ENCODE measurements at regions not wholly inside any gene's neighbourhood (a gene's known extent, or its start where the extent isn't known, plus 50 kb on each side); places are given as distances from the start of the nearest gene placed in this dataset.
"Not testable (repeated sequence)": the region's sequence is repeated elsewhere in the genome, so short reads cannot be mapped to it uniquely, and the experiment has no call there.

DNA sequence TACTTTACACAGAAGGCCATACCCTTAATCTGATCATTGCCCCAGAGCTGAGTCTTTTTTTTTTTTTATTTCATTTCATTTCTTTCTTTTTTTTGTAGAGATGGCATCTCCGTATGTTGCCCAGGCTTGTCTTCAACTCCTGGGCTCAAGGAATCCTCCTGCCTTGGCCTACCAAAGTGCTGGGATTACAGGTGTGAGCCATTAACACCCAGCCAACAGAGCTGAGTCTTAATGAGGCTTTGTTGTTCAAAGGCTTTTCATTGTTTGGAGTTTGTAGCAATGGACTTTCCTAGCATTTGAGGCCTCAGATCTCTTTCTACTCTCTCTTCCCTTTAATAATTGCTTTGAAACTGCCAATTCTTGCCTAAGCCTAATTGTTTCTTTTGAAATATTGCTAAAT lies 176.5 kb upstream of the FBN2 start:
- Histone ChIP-seq H3K27ac (ENCODE audit: low read length) (no peak overlapping the region), H3K4me1 (ENCODE audit: control insufficient read depth, insufficient read depth, low read length) (no peaks in the 10 kb centered on the region), H3K36me3 (ENCODE audit: control insufficient read depth, insufficient read depth, low read length) (no peaks in the 10 kb centered on the region), H3K27me3 (ENCODE audit: control insufficient read depth, insufficient read depth, low read length) (no peaks in the 10 kb centered on the region), H3K4me3 (ENCODE audit: low read depth in 2 of 2, low read length in 2 of 2) (no peak overlapping the region), H3K9me3 (ENCODE audit: control insufficient read depth, insufficient read depth, low read depth, low read length) (no peaks in the 10 kb centered on the region)
- CTCF ChIA-PET, result no interaction called here
- TF ChIP-seq REST (IDR thresholded peaks at IDR 0.05; ENCODE audit: insufficient read depth in 1 of 2, low read depth in 2 of 2, low read length in 1 of 2) (no peak), TCF7L2 (IDR thresholded peaks at IDR 0.05; ENCODE audit: low read depth, low read length) (no peak)
- TF ChIP-seq, protein P1, sequence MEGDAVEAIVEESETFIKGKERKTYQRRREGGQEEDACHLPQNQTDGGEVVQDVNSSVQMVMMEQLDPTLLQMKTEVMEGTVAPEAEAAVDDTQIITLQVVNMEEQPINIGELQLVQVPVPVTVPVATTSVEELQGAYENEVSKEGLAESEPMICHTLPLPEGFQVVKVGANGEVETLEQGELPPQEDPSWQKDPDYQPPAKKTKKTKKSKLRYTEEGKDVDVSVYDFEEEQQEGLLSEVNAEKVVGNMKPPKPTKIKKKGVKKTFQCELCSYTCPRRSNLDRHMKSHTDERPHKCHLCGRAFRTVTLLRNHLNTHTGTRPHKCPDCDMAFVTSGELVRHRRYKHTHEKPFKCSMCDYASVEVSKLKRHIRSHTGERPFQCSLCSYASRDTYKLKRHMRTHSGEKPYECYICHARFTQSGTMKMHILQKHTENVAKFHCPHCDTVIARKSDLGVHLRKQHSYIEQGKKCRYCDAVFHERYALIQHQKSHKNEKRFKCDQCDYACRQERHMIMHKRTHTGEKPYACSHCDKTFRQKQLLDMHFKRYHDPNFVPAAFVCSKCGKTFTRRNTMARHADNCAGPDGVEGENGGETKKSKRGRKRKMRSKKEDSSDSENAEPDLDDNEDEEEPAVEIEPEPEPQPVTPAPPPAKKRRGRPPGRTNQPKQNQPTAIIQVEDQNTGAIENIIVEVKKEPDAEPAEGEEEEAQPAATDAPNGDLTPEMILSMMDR (IDR thresholded peaks at IDR 0.05), result no peak
- no peak for ATAC-seq
- DNase-seq (ENCODE audit: low read depth, low spot score), result no peak
- POLR2A ChIA-PET, result no interaction called here
- intact Hi-C loops (cut with micrococcal nuclease; ENCODE audit: unreplicated experiment), result no loop called here
- no TSS peak for BruUV-seq (replicated peaks)
- in situ Hi-C loops (cut with HindIII; ENCODE audit: low pct_unique_long_range_greater_than_20kb, low sequenced_read_pairs), result no loop called here

DNA sequence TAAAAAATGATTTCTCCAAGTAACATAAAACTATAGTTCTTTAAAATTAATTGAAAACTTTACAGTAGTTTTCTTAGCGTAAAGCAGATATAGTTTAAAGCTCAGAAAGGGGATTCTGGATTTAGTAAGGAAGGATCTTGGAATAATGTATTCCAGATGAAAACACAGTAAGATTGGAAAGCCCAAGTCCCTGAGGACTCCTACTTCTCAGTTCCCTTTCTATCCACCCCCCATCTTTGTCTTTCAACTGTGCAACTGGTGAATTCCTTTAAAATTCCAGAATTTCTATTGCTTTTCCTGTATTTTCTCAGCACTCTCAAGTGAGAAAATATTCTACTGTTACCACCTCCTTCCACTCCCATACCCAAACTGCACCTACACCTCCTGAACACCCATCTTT lies 184.5 kb upstream of the FBN2 start:
- intact Hi-C loops (cut with micrococcal nuclease; ENCODE audit: unreplicated experiment) (no loop called here), in situ Hi-C loops (cut with HindIII; ENCODE audit: low pct_unique_long_range_greater_than_20kb, low sequenced_read_pairs) (no loop called here)
- Histone ChIP-seq H3K4me1 (ENCODE audit: control insufficient read depth, insufficient read depth, low read length) (no peaks in the 10 kb centered on the region), H3K4me3 (ENCODE audit: low read depth in 2 of 2, low read length in 2 of 2) (no peak overlapping the region), H3K27me3 (ENCODE audit: control insufficient read depth, insufficient read depth, low read length) (no peaks in the 10 kb centered on the region), H3K27ac (ENCODE audit: low read length) (no peak overlapping the region), H3K9me3 (ENCODE audit: control insufficient read depth, insufficient read depth, low read depth, low read length) (no peaks in the 10 kb centered on the region), H3K36me3 (ENCODE audit: control insufficient read depth, insufficient read depth, low read length) (no peaks in the 10 kb centered on the region)
- ATAC-seq (no peak), DNase-seq (ENCODE audit: low read depth, low spot score) (no peak)
- CTCF ChIA-PET, result no interaction called here
- TF ChIP-seq, protein P1 (IDR thresholded peaks at IDR 0.05), result no peak
- TF ChIP-seq TCF7L2 (IDR thresholded peaks at IDR 0.05; ENCODE audit: low read depth, low read length) (no peak), SIN3A (IDR thresholded peaks at IDR 0.05; ENCODE audit: borderline replicate concordance, insufficient read depth, low read depth, low read length) (no peak), POLR2AphosphoS5 (IDR thresholded peaks at IDR 0.05; ENCODE audit: low read depth, low read length) (no peak), REST (IDR thresholded peaks at IDR 0.05; ENCODE audit: insufficient read depth in 1 of 2, low read depth in 2 of 2, low read length in 1 of 2) (no peak)
- POLR2A ChIA-PET, result no interaction called here
- BruUV-seq (replicated peaks), result no TSS peak

DNA sequence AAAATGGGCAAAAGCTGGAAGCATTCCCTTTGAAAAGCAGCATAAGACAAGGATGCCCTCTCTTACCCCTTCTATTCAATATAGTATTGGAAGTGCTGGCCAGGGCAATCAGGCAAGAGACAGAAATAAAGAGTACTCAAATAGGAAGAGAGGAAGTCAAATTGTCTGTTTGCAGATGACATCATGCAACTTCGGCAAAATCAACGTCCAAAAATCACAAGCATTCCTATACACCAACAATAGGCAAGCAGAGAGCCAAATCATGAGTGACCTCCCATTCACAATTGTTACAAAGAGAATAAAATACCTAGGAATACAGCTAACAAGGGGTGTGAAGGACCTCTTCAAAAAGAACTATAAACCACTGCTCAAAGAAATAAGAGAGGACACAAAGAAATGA lies 192.0 kb upstream of the FBN2 start:
- ATAC-seq; H3K27ac ChIP-seq (ENCODE audit: low read length); DNase-seq (ENCODE audit: low read depth, low spot score); H3K9me3 ChIP-seq (ENCODE audit: control insufficient read depth, insufficient read depth, low read depth, low read length); H3K27me3 ChIP-seq (ENCODE audit: control insufficient read depth, insufficient read depth, low read length); H3K36me3 ChIP-seq (ENCODE audit: control insufficient read depth, insufficient read depth, low read length); H3K4me1 ChIP-seq (ENCODE audit: control insufficient read depth, insufficient read depth, low read length); CTCF ChIA-PET; POLR2A ChIA-PET; in situ Hi-C loops (cut with HindIII; ENCODE audit: low pct_unique_long_range_greater_than_20kb, low sequenced_read_pairs); H3K4me3 ChIP-seq (ENCODE audit: low read depth in 2 of 2, low read length in 2 of 2); BruUV-seq (replicated peaks); intact Hi-C loops (cut with micrococcal nuclease; ENCODE audit: unreplicated experiment): not testable (repeated sequence)

GRCh38 chr5:128735656-128736055 lies 197.6 kb upstream of the FBN2 start:
- H3K27ac ChIP-seq (ENCODE audit: low read length), result not testable (repeated sequence)

More at GRCh38 chr5:128735656-128736055, 197.6 kb upstream of the FBN2 start:
- CTCF ChIA-PET; H3K4me3 ChIP-seq (ENCODE audit: low read depth in 2 of 2, low read length in 2 of 2); H3K36me3 ChIP-seq (ENCODE audit: control insufficient read depth, insufficient read depth, low read length); BruUV-seq (replicated peaks); H3K27me3 ChIP-seq (ENCODE audit: control insufficient read depth, insufficient read depth, low read length); in situ Hi-C loops (cut with HindIII; ENCODE audit: low pct_unique_long_range_greater_than_20kb, low sequenced_read_pairs); H3K9me3 ChIP-seq (ENCODE audit: control insufficient read depth, insufficient read depth, low read depth, low read length); intact Hi-C loops (cut with micrococcal nuclease; ENCODE audit: unreplicated experiment); POLR2A ChIA-PET; DNase-seq (ENCODE audit: low read depth, low spot score); ATAC-seq; H3K4me1 ChIP-seq (ENCODE audit: control insufficient read depth, insufficient read depth, low read length): not testable (repeated sequence)
